HS-5 (cell line): ENCODE measurements at regions not wholly inside any gene's neighbourhood (a gene's known extent, or its start where the extent isn't known, plus 50 kb on each side); places are given as distances from the start of the nearest gene placed in this dataset.

Source experiments
- DNase-seq: peaks from one replicate; pipeline ENCODE4 v3.0.0-alpha.2; 2012; ENCODE audit warnings: low read depth

DNA sequence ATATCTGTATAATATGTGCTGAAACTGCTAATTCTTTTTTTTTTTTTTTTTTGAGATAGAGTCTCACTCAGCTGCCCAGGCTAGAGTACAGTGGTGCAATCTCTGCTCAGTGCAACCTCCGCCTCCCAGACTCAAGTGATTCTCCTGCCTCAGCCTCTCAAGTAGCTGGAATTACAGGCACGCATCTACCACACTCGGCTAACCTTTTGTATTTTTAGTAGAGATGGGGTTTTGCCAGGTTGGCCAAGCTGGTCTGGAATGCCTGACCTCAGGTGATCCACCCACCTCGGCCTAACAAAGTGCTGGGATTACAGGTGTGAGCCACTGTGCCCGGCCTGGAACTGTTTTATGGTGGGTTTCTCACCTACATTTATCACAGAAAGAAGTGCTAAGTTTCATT is 307.8 kb upstream of the STT3B start:
- DNase-seq: no peak

DNA sequence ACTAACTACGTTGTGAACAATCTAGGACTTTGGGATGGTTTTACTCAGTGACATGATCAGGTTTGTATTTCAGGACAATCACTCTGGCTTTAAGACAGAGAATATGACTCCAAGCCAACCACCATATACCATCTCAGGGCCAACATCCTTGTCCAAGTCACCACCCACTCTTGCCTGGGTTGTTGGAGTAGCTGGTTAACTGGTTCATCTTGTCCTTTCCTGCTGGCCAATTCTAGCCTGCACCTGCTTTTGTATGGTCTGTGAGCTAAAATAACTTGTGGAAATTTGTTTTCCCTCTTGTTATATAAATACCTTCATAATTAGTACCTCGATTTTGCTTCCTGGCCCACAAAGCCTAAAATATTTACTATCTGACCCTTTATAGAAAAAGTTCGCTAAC is 306.8 kb upstream of the STT3B start:
- DNase-seq: no peak

DNA sequence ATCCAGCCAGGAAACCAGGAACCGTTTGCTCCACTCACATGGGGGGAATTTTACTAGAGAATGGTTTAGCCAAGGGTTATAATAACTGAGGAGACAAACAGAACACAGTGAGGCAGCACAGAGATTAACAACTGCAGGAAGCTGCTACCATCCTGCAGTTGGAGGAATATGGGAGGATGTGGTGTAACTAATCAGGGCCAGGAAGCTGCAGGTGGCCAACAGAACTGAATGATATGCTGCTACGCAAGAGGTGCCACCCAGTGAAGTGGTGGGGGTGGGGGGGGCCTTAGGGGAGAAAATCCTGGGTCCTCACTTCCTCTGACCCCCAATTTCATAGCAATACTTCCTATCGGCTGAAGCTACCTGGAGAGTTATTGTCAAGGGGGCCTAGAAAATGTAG is 306.4 kb upstream of the STT3B start:
- no peak for DNase-seq

DNA sequence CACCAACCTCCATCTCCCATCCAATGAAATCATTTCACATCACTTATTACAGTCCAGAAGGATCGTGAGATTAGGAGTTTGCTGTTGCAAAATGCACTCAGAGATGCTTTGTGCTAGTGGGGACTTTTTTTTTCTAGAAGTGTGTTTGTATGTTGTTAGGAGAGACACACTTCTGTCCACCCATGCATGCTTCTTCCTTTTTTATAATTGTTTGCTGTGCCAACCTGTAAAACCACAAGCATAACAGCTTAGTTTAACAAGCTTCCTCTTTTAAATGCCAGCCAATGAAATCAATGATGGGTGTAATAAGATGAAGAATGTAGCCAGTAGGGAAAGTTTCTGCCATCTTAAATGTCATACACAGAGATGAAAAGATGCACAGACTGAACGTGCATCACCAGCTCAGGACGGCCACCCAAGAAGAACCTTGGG is 305.6 kb upstream of the STT3B start:
- DNase-seq: no peak

DNA sequence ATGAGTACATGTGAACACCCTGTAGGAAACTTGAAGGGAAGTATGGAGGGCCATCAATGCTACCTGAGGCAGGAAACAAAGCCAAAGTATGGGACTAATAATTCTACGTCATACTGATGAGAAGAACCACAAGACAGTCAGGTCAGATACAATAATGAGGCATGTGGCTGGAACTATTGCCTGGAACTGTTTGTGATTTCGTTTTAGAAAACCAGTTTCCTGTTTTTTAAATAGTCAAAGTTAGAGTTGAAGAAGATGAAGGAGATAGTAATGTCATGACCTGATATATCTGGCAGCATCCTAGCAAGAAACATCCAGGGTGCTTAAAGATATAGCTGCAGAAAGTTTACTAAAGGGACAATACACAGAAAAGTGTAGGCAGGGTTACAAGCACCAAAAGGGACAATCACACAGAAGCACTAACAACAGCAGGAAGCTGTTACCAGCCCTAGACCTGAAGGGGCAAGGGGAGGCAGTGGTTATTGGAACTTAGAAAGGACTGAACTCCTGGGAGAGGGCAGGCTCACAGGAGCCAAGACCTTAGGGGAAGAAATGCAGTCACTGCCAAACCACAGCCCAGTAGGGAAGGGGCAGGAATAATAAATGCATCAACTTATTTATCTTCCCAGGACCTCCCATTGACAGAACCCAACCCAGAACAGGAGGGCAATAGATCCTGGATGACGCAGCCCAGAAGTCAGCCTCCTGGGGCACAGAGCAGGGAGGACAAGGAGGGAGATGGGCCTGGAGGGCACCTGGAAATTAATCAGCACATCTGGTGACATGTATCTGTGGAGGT is 302.1 kb upstream of the STT3B start:
- no peak for DNase-seq

DNA sequence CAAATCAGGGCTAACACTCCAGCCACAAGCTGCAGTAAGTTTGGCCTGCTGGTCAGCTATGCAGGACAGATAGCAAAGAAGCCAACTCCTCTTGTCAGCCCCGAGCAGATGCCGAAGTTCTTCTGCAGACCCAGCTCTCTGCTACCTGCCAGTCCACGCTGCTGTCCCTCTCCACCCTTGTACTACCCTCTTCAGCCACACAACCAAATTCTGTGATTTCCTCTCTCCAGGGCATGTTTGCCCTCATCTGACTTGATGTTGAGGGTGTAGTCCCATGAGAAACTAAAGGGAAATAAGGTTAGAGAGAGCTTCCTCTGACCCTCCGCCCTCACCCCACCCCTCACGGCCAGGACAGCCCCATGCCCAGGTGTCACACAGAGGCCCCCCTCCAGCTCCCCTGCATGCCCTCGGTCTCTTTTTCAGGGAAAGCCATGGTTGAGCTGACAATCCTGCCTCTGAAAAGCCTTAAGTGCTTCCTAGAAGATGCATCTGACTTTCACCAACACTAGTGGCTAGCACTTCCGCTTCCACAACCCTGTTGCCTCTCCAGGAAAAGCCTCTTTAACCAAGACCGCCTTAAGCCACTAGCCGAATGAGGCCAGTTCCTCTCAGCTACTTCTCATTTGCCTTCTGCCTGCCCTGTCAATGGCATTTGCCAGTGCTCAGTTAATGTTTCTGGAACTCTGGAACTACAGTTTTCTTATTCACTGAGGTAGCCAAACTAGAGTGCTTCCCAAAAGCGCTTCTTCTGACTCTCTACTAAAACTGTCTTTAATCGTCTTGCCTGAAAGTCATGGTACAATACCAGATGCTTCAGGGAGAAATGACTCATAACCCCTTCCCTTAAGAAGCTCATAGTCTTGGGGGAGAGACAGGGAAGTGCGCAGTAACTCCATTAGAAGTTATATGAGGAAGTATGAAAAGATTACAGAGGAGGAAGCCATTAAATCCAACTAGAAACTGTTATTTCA is 300.4 kb upstream of the STT3B start:
- no peak for DNase-seq

DNA sequence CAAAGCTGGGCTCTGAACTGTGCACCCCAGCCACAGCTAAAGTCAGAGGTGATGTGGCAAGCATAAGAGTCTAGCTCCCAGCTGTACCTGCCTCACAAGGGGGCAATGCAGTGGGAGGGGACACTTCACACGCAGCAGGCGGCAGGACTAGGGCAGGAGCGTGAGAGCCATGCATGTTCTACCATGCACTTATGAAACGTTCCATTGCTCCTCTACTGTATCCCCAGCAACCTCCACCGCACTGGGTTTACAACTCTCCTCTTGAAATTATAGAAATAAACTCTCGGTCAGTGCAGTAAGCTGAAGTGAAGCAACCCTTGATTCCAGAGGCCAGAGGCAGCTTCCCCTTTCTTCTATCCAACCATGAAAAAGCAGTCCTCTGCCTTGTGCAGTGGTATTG is 298.6 kb upstream of the STT3B start:
- DNase-seq: no peak

DNA sequence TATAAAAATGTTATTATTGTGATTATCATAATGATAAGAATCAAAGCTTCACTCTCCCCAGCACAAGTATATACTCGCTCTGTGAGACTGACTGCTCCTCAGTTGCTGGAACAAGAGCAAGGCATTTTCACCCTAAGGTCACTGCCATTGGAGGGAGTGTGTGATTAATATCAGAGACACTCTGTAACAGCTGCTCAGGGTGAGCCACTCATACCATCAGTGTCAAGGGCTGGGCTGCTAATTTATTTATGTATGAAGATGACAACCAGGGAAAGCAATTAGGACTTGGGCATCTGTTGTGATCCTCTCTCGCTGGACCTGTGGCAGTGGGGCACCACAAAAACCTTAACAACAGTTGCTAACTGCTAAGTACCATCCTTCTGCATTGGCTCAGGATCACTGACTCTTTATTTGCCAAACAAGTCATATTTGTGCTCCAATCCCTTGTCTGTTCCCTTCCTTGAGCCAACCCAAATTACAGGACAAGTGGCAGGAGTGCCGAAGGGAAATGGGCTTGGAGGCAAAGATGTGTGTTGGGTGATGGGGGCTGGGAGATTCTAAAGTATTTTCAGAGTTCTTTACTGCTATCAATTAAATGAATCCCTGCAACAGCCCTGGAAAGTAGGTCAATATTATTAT is 297.5 kb upstream of the STT3B start:
- DNase-seq: no peak

DNA sequence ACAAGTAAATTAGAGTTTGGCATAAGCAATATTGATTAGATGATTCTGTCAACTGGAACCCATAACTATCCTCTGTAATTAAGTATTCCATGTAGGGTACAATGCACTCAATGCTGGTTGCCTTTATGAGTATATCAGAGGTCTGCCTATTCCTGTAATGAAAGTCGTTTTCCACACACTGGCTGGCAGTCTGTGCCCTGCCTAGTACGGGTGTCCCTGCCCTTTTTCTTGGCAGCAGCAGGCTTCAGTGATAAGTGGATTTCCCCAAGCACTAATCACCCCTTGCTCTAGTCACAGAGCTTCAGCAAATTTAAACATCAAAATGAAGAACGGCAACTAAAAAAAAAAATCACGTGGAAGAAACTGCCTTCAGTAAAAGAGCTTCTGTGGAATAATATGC is 294.8 kb upstream of the STT3B start:
- DNase-seq: no peak

DNA sequence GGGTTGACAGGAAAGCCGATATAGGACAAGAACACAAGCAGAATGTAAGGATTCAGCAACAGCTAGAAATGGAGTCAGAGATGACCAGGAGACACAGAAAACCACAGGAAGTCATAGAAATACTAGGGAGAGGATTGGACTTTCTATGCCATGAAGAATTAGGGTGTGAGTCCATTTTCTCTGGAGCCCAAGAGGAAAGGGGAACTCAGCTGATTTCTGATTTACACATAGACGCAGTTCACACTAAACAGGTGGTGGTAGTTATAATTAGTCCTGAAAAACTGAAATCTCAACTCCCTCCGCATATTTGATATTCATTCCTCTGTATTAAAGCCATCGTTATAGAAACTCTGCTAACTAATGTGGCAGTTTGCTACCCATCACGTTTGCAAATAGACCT is 292.7 kb upstream of the STT3B start:
- DNase-seq: no peak

DNA sequence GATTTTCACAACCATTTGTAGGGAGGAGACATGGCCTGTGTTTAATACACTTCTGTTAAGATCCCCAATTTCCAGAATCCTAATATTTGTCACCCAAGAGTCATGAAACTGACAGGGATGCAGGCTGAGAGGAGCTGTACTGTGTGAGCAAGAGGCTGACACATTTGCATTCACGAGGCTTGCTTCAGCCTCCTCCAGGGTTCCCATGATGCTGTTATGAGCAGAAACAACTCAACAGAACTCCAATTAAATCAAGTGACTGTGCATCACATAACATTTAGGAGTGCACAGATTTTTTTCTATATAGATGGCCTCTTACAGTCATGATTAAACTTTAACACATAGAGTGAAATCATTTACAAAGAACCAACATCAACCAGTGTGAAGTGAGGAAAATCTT is 292.3 kb upstream of the STT3B start:
- no peak for DNase-seq

DNA sequence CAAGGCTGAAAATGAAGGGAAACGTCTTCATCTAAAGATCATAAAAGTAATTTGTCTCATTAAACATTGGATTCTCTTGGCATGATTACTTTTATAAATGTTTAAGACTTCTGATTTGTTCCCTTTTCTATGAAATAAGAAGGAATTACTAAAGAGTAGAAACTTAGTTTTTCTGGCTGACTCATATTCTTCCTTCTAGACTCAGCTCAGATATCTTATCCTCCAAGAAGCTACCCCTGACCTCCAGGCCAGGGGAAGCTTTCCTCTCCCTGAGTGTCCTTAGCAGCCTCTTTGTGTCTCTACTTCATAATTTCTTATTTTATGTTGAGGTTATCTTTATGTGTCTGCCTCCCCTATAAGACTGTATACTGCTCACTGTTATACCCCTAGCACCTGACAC is 291.9 kb upstream of the STT3B start:
- DNase-seq: no peak

DNA sequence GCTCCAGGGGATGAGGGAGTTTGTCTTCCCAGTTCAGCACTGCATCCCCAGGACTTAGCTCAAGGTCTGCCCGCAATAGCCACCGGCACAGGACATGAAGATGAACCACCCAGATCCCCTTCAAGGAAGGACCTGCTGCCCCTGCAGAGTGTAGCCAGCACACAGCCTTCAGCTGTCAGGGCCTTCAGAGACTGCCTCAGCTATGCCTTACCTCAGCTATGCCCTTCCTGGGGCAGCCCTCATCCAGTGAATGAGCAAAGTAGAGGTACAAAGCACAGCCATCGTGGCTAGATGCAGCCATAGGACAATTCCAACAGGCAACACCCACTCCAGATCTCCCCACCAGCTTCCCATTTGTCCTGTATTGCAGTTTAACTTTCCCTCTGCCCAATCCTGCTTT is 291.2 kb upstream of the STT3B start:
- no peak for DNase-seq

DNA sequence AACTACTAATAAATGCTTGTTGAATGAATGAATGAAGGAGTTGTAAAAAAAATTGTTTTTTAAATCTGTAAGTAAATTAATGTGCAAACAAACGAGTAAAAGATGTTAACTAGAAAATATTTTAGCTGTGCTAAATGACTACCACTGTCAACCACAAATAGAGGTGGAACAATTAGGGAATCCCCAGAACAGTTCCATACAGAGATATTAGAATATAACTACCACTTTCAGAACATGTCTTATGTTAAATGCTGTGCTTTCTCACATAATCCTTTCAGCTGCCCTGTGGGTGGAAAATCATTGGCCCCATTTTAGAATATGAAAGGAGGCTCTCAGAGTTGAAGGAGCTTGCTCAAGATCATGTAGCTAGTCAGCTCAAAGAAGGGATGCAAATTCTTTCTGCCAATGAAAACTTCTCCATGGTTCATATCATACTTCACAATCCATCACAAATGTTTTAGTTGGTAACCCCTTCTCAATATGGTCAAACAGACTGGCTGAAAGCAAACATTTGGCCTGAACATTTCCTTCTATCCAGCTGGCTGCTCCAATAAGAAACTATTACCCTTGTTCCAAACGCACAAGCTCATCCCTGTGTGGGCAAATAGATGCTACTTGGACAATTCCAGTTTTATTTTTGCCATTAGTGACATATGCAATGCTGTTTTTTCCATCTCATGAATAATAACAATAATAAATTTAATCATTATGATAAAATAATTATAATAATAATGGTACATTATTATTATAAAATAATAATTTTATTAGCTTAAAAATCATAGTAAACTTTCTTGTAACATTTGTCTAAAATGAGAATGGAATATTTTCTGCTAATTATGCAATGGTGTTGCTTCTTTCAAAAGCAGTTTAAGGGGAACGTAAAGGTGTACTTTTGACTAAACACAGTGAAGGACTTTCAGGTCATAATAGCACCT is 290.4 kb upstream of the STT3B start:
- DNase-seq: no peak

DNA sequence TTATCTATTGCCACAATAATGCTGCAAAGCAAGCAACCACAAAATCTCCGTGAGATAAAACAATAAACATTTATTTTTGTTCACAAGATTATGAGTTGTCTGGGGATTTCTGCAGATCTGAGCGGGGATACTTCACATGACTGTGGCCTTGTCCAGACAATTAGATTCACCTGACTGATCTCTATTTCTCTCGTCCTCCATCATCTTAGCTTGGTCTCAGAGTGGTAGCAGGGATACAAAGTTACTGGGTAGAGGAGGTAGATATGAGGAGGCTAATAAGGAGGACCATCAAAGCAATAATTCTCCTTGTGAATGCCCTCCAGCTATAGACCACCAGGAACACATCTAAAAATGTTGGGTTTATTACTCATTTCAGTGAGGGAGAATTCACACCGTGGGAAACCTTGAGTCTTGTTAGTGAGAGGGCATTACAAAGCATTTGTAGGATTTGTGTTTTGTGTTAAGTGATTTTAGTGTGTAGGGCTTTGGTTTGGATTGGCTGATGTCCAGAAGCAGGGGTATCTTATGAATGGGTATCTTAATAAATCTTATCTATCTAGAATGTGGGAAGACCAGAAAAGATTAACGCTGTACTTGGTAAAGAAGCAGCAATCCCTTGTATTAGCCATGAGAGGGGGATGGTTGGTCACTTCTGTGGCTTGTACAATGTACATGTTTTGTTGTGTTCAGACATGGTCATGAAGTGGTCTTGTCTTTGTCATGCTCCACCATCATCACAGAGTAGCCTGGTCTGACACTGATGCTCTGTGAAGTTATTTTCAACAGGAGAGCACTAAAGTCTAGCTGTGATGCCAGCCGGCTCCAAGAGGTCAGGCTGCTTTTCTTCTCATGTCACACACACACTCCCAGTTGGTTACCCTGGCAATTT is 287.6 kb upstream of the STT3B start:
- DNase-seq: no peak

DNA sequence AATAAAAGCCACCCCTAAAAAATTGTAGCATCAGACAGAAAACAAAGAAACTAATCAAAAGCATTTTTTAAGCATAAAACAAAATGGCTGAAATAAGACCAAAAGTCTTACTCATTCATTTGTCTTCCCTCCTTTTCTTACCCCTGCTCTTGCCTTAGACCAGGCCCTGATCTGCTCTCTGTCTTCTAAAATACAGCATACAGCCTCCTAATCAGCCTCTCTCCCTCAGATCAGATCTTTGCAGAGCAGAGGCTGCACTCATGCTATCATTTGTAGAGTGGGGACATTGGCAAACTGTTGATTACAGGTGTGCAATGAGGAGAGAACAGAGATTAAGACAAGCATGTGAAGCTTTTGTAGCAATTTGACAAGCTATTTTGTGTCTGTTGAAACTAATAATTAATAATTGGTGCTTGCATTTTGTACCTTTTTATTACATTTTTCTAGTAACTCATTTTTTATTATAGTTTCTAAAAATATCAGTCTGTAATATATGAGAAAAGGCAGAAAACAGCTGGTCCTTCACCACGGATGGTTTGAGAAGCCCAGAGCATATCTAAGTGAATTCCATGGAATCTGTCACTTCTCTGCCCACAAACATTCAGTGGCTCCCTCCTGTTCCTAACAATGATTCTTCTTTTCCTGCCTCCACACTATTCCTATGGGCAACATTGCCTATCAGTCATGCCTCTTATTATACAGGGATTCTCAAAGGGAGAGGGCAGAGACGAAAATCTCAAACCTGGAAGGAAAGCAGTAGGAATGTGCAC is 286.2 kb upstream of the STT3B start:
- no peak for DNase-seq

DNA sequence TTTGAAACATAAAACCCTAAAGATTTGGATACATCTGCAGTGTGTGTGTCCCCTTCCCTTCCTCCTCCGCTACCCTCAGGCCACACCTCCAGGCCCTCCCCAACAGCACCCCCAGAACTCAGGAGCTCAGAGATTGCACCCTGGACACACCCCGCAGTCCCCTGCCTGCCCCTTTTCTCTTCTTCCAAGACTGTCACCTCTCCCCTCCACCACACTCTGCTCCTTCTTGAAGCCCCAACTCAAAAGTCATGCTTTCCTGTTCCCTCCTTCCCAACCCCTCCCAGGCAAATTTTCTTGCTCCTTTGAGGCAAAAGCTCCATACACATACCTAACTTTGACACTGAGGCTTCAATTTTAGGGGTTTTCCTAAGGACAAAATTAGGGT is 285.7 kb upstream of the STT3B start:
- no peak for DNase-seq

DNA sequence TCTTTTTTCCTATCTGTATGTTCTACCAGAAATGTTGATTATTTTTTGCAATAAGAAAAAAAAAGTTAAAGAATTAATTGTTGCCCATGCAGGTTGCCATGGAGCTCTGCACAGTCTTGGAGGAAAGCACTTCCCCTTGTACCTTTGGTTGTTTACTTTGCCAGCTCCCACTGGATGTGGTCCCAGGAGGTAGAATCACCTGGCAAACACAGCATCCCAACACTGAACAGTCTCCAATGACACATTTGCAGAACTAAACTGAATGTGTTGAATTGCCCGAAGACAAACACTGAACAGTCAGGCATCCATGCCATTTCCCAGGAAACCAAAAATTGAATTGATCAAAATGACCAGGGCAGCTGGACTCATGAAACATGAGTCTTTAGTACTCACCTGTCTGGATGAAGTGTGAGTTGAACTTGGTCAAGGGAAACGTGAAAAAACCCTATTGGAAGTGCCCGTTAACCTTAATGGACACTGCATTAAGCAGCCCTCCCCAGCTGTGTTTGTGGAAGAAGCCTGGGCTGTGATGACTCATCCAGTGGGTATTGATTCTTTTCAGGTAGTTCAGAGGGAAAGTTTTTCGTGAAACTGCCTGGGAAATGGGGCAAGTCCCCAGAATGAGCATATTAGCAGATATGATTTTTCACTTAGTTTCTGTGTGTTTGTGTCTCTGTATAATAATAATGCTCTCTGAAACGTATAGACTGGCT is 284.7 kb upstream of the STT3B start:
- DNase-seq: no peak

DNA sequence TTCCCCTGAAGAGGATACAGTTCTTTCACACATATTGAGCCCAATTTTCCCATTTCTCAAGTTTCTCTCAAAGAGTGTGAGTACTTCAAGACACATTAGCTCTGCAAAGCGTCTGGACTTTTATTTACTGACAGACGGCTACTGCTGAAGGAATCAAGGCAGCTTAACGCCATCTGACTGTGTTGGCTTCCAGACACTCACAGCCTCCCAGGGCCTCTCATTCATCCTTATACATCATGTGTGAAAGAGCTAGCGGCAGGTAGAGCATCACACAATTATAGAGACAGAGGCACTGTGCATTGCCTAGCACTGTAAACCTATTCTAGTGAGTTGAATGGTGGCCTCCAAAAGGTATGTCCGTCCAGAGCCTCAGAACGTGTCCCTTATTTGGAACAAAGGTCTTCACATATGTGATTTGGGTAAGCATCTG is 284.1 kb upstream of the STT3B start:
- DNase-seq: no peak
